ENCODE measurements at regions not wholly inside any gene's neighbourhood (a gene's known extent, or its start where the extent isn't known, plus 50 kb on each side); places are given as distances from the start of the nearest gene placed in this dataset.

- no peak overlapping the region for H3K27ac ChIP-seq (ENCODE audit: low read length)
- no peak for TF ChIP-seq EZH2phosphoT487 (IDR thresholded peaks at IDR 0.05; ENCODE audit: low read length)
- H3K9ac ChIP-seq (ENCODE audit: low read length), result no peak overlapping the region
- no peak overlapping the region for H3K4me3 ChIP-seq (ENCODE audit: low read length)
- no peaks in the 10 kb centered on the region for H3K79me2 ChIP-seq (ENCODE audit: low read length)
- no peaks in the 10 kb centered on the region for H4K20me1 ChIP-seq (ENCODE audit: insufficient read depth, low read length)
- no peaks in the 10 kb centered on the region for H3K27me3 ChIP-seq (replicated peaks; ENCODE audit: insufficient read depth, low read length)
- H3K4me1 ChIP-seq (ENCODE audit: low read length), result no peaks in the 10 kb centered on the region
- no peaks in the 10 kb centered on the region for H3K9me2 ChIP-seq (replicated peaks; ENCODE audit: insufficient read depth, low read length)
- DNase-seq, result no peak
- no peaks in the 10 kb centered on the region for H3F3A ChIP-seq (ENCODE audit: insufficient read depth, low read length)
- no peaks in the 10 kb centered on the region for H3K36me3 ChIP-seq (replicated peaks; ENCODE audit: insufficient read depth, low read length)
- H2AFZ ChIP-seq (ENCODE audit: low read length), result no peak overlapping the region
- H3K4me2 ChIP-seq (ENCODE audit: low read depth, low read length), result no peak overlapping the region
- no peaks in the 10 kb centered on the region for H3K9me3 ChIP-seq (replicated peaks; ENCODE audit: insufficient read depth, low read length)
These were observed 105.9 kb upstream of the CAV2 start for GRCh38 chr7:116393654-116394053.

- H3K4me2 ChIP-seq (ENCODE audit: low read depth, low read length), result no peak overlapping the region
- DNase-seq, result no peak
- no peak overlapping the region for H3K27ac ChIP-seq (ENCODE audit: low read length)
These were observed 105.4 kb upstream of the CAV2 start for GRCh38 chr7:116394106-116394505.

GRCh38 chr7:116395141-116395791, 104.3 kb upstream of the CAV2 start:
- H3K79me2 ChIP-seq (ENCODE audit: low read length), result no peaks in the 10 kb centered on the region
- H3K27me3 ChIP-seq (replicated peaks; ENCODE audit: insufficient read depth, low read length), result no peaks in the 10 kb centered on the region
- no peaks in the 10 kb centered on the region for H3K9me3 ChIP-seq (replicated peaks; ENCODE audit: insufficient read depth, low read length)
- H3K4me3 ChIP-seq (ENCODE audit: low read length), result no peak overlapping the region
- no peaks in the 10 kb centered on the region for H3F3A ChIP-seq (ENCODE audit: insufficient read depth, low read length)
- no peaks in the 10 kb centered on the region for H3K9me2 ChIP-seq (replicated peaks; ENCODE audit: insufficient read depth, low read length)
- no peak for DNase-seq
- no peaks in the 10 kb centered on the region for H4K20me1 ChIP-seq (ENCODE audit: insufficient read depth, low read length)
- TF ChIP-seq EZH2phosphoT487 (IDR thresholded peaks at IDR 0.05; ENCODE audit: low read length), result no peak
- TF ChIP-seq CTCF (IDR thresholded peaks at IDR 0.05; ENCODE audit: low read length), result no peak
- no peak for TF ChIP-seq EZH2 (optimal IDR thresholded peaks at IDR 0.05; ENCODE audit: low read depth, low read length)
- no peaks in the 10 kb centered on the region for H3K4me1 ChIP-seq (ENCODE audit: low read length)
- H3K4me2 ChIP-seq (ENCODE audit: low read depth, low read length), result no peak overlapping the region
- no peak overlapping the region for H3K27ac ChIP-seq (ENCODE audit: low read length)
- no peak overlapping the region for H2AFZ ChIP-seq (ENCODE audit: low read length)
- H3K36me3 ChIP-seq (replicated peaks; ENCODE audit: insufficient read depth, low read length), result no peaks in the 10 kb centered on the region
- H3K9ac ChIP-seq (ENCODE audit: low read length), result no peak overlapping the region

More at GRCh38 chr7:116394106-116394505, 105.4 kb upstream of the CAV2 start:
- Histone ChIP-seq H3F3A (ENCODE audit: insufficient read depth, low read length) (no peaks in the 10 kb centered on the region), H3K9me2 (replicated peaks; ENCODE audit: insufficient read depth, low read length) (no peaks in the 10 kb centered on the region), H2AFZ (ENCODE audit: low read length) (no peak overlapping the region), H3K4me1 (ENCODE audit: low read length) (no peaks in the 10 kb centered on the region), H4K20me1 (ENCODE audit: insufficient read depth, low read length) (no peaks in the 10 kb centered on the region), H3K9ac (ENCODE audit: low read length) (no peak overlapping the region), H3K27me3 (replicated peaks; ENCODE audit: insufficient read depth, low read length) (no peaks in the 10 kb centered on the region), H3K9me3 (replicated peaks; ENCODE audit: insufficient read depth, low read length) (no peaks in the 10 kb centered on the region), H3K79me2 (ENCODE audit: low read length) (no peaks in the 10 kb centered on the region), H3K36me3 (replicated peaks; ENCODE audit: insufficient read depth, low read length) (no peaks in the 10 kb centered on the region), H3K4me3 (ENCODE audit: low read length) (no peak overlapping the region)
- no peak for TF ChIP-seq EZH2 (optimal IDR thresholded peaks at IDR 0.05; ENCODE audit: low read depth, low read length)
- TF ChIP-seq EZH2phosphoT487 (IDR thresholded peaks at IDR 0.05; ENCODE audit: low read length), result no peak
- no peak for TF ChIP-seq CTCF (IDR thresholded peaks at IDR 0.05; ENCODE audit: low read length)

- Histone ChIP-seq H4K20me1 (ENCODE audit: insufficient read depth, low read length) (no peaks in the 10 kb centered on the region), H3K4me3 (ENCODE audit: low read length) (no peak overlapping the region), H3K4me2 (ENCODE audit: low read depth, low read length) (no peak overlapping the region), H2AFZ (ENCODE audit: low read length) (no peak overlapping the region), H3K9me3 (replicated peaks; ENCODE audit: insufficient read depth, low read length) (no peaks in the 10 kb centered on the region), H3K4me1 (ENCODE audit: low read length) (no peaks in the 10 kb centered on the region), H3K27ac (ENCODE audit: low read length) (no peak overlapping the region), H3F3A (ENCODE audit: insufficient read depth, low read length) (no peaks in the 10 kb centered on the region), H3K9ac (ENCODE audit: low read length) (no peak overlapping the region), H3K27me3 (replicated peaks; ENCODE audit: insufficient read depth, low read length) (no peaks in the 10 kb centered on the region), H3K36me3 (replicated peaks; ENCODE audit: insufficient read depth, low read length) (no peaks in the 10 kb centered on the region), H3K9me2 (replicated peaks; ENCODE audit: insufficient read depth, low read length) (no peaks in the 10 kb centered on the region), H3K79me2 (ENCODE audit: low read length) (no peaks in the 10 kb centered on the region)
- no peak for DNase-seq
- TF ChIP-seq EZH2 (optimal IDR thresholded peaks at IDR 0.05; ENCODE audit: low read depth, low read length), result no peak
These were observed 100.9 kb upstream of the CAV2 start for GRCh38 chr7:116398672-116399071.
